GM21360 (cell line): ENCODE measurements at regions not wholly inside any gene's neighbourhood (a gene's known extent, or its start where the extent isn't known, plus 50 kb on each side); places are given as distances from the start of the nearest gene placed in this dataset.

Experiments used
- ATAC-seq: cut with Tn5 transposase; IDR thresholded peaks from one replicate; pipeline ENCODE4 v1.9.1; 2021; ENCODE audit warnings: mild to moderate bottlenecking, moderate library complexity; ENCODE audit not compliant: unreplicated experiment

GRCh38 chr20:39222101-39222500 is 260.0 kb downstream of the DHX35 start:
- ATAC-seq: no peak

GRCh38 chr20:39216195-39216594 is 254.1 kb downstream of the DHX35 start:
- ATAC-seq: no peak

- no peak for ATAC-seq
Observed at GRCh38 chr20:39214828-39215227, 252.7 kb downstream of the DHX35 start.

GRCh38 chr20:39213476-39214145 is 251.5 kb downstream of the DHX35 start:
- ATAC-seq: no peak

GRCh38 chr20:39211060-39211748 is 249.1 kb downstream of the DHX35 start:
- ATAC-seq: no peak

- no peak for ATAC-seq
Observed at GRCh38 chr20:39210341-39211036, 248.3 kb downstream of the DHX35 start.

GRCh38 chr20:39206899-39207564 is 244.9 kb downstream of the DHX35 start:
- no peak for ATAC-seq

- no peak for ATAC-seq
Observed at GRCh38 chr20:39195582-39196021, 233.5 kb downstream of the DHX35 start.

- ATAC-seq: no peak
Observed at GRCh38 chr20:39190666-39191570, 228.8 kb downstream of the DHX35 start.

- no peak for ATAC-seq
Observed at GRCh38 chr20:39188266-39188765, 226.2 kb downstream of the DHX35 start.

- no peak for ATAC-seq
Observed at GRCh38 chr20:39181490-39181889, 219.3 kb downstream of the DHX35 start.

GRCh38 chr20:39176457-39176856 is 214.3 kb downstream of the DHX35 start:
- ATAC-seq: no peak

GRCh38 chr20:39170896-39171463 is 208.8 kb downstream of the DHX35 start:
- ATAC-seq: no peak

GRCh38 chr20:39165099-39165498 is 203.0 kb downstream of the DHX35 start:
- ATAC-seq: no peak

GRCh38 chr20:39164642-39165041 is 202.5 kb downstream of the DHX35 start:
- no peak for ATAC-seq

- no peak for ATAC-seq
Observed at GRCh38 chr20:39163993-39164392, 201.8 kb downstream of the DHX35 start.

GRCh38 chr20:39161900-39162299 is 199.8 kb downstream of the DHX35 start:
- no peak for ATAC-seq

GRCh38 chr20:39155971-39156370 is 193.8 kb downstream of the DHX35 start:
- ATAC-seq: no peak

GRCh38 chr20:39152742-39153141 is 190.6 kb downstream of the DHX35 start:
- no peak for ATAC-seq

- no peak for ATAC-seq
Observed at GRCh38 chr20:39152126-39152525, 190.0 kb downstream of the DHX35 start.
